B cell (primary cell): ENCODE measurements at regions not wholly inside any gene's neighbourhood (a gene's known extent, or its start where the extent isn't known, plus 50 kb on each side); places are given as distances from the start of the nearest gene placed in this dataset.

Experiments used
- ATAC-seq: fragments of 200-7000 bp; cut with Tn5 transposase; one replicate; pipeline ENCODE4 v1.10.0; 2021; ENCODE audit warnings: low read depth, mild to moderate bottlenecking, moderate number of reproducible peaks, moderate library complexity
- CTCF ChIA-PET: fragments of 350-600 bp; sonication (Branson Sonifier 250); formaldehyde crosslinking; loops from one replicate; lab custom pipeline; 2021; ENCODE audit warnings: antibody characterized with exemption, inconsistent platforms; lab: Charles Lee
- POLR2A ChIA-PET: fragments of 350-600 bp; sonication (Branson Sonifier 250); formaldehyde crosslinking; loops from one replicate; lab custom pipeline; 2021; ENCODE audit warnings: antibody characterized with exemption; lab: Charles Lee
- DNase-seq: peaks from one replicate; pipeline ENCODE4 v3.0.0; 2013
- H2AFZ ChIP-seq: 2 replicates; pipeline ENCODE4 v1.6.1; 2012; ENCODE audit warnings: mild to moderate bottlenecking, low read depth, low read length; ENCODE audit not compliant: insufficient read depth, poor library complexity, severe bottlenecking
- H3K27ac ChIP-seq, 2 donors: 1 replicate in 1 of 2; 2 replicates in 1 of 2; pipeline ENCODE4 v1.5.1; 2012 to 2013; ENCODE audit warnings: low read length in 2 of 2, mild to moderate bottlenecking in 2 of 2, moderate library complexity in 1 of 2
- H3K27me3 ChIP-seq, 4 experiments: fragments of 200-600 bp in 1 of 4; sonication (generic) in 1 of 4; replicated peaks in 1 of 4; 1 replicate in 2 of 4; 2 replicates in 2 of 4; pipeline versions ENCODE4 v1.6.1 to v1.7.0; 2013 to 2016; ENCODE audit warnings: low read length in 3 of 4, mild to moderate bottlenecking in 2 of 4, mixed read lengths in 1 of 4, moderate library complexity in 1 of 4; ENCODE audit not compliant: insufficient read depth in 4 of 4, control insufficient read depth in 3 of 4; ENCODE audit errors: control extremely low read depth in 1 of 4
- H3K36me3 ChIP-seq, 2 experiments: replicated peaks in 1 of 2; 1 replicate in 1 of 2; 2 replicates in 1 of 2; pipeline versions ENCODE4 v1.6.1 to v1.7.1; 2013; ENCODE audit warnings: low read length in 1 of 2; ENCODE audit not compliant: insufficient read depth in 2 of 2, control insufficient read depth in 1 of 2; ENCODE audit errors: control extremely low read depth in 1 of 2, extremely low read depth in 1 of 2
- H3K4me1 ChIP-seq, 2 donors: fragments of 200-600 bp in 1 of 2; sonication (generic) in 1 of 2; 1 replicate in 1 of 2; 2 replicates in 1 of 2; pipeline versions ENCODE4 v1.5.1 to v1.6.1; 2013 to 2017; ENCODE audit warnings: low read length in 2 of 2; ENCODE audit not compliant: control insufficient read depth in 2 of 2, insufficient read depth in 2 of 2
- H3K4me2 ChIP-seq: replicated peaks from 2 replicates; pipeline ENCODE3; 2012; ENCODE audit warnings: mild to moderate bottlenecking, low read depth, low read length; ENCODE audit not compliant: poor library complexity, severe bottlenecking
- H3K4me3 ChIP-seq, 5 experiments: fragments of 200-600 bp in 1 of 5; sonication (generic) in 1 of 5; 1 replicate in 3 of 5; 2 replicates in 2 of 5; pipeline versions ENCODE4 v1.5.1 to v1.7.0; 2011 to 2016; ENCODE audit warnings: low read length in 4 of 5, mild to moderate bottlenecking in 4 of 5, low read depth in 2 of 5, control low read depth in 1 of 5, moderate library complexity in 1 of 5; ENCODE audit not compliant: insufficient read depth in 1 of 5; ENCODE audit errors: control extremely low read depth in 1 of 5, extremely low read depth in 1 of 5
- H3K79me2 ChIP-seq: fragments of 200-600 bp; sonication (generic); one replicate; pipeline ENCODE4 v1.6.0; 2016; ENCODE audit warnings: low read length; ENCODE audit not compliant: control insufficient read depth, insufficient read depth
- H3K9ac ChIP-seq: fragments of 200-600 bp; sonication (generic); 2 replicates; pipeline ENCODE4 v1.6.1; 2017; ENCODE audit warnings: mild to moderate bottlenecking, low read length, moderate library complexity
- H3K9me3 ChIP-seq, 3 donors: one replicate each; pipeline versions ENCODE4 v1.6.1 to v1.7.1; 2013; ENCODE audit warnings: low read length in 2 of 3; ENCODE audit not compliant: control insufficient read depth in 2 of 3, insufficient read depth in 1 of 3; ENCODE audit errors: control extremely low read depth in 1 of 3
- H4K20me1 ChIP-seq: 2 replicates; pipeline ENCODE4 v1.6.0; 2012; ENCODE audit warnings: mild to moderate bottlenecking, low read length; ENCODE audit not compliant: insufficient read depth, control insufficient read depth, poor library complexity, severe bottlenecking
- H3K27ac Mint-ChIP-seq: one replicate; pipeline ENCODE4 v1.8.0; 2021; ENCODE audit warnings: mixed read lengths
- H3K27me3 Mint-ChIP-seq: one replicate; pipeline ENCODE4 v1.8.0; 2021; ENCODE audit warnings: mixed read lengths
- H3K4me1 Mint-ChIP-seq: one replicate; pipeline ENCODE4 v1.8.0; 2021; ENCODE audit warnings: mixed read lengths
- H3K4me3 Mint-ChIP-seq: one replicate; pipeline ENCODE4 v1.8.0; 2021; ENCODE audit warnings: mixed read lengths
- H3K9me3 Mint-ChIP-seq: one replicate; pipeline ENCODE4 v1.8.0; 2022; ENCODE audit warnings: mixed read lengths; ENCODE audit not compliant: insufficient read depth
- EZH2 ChIP-seq: IDR thresholded peaks from 2 replicates; pipeline ENCODE4 v1.6.1; 2012; ENCODE audit warnings: borderline replicate concordance, low read depth, mild to moderate bottlenecking, moderate library complexity, low read length; ENCODE audit not compliant: insufficient read depth, poor library complexity, severe bottlenecking
- WGBS: methylation state at CpG from one replicate; pipeline ENCODE4 v1.1.5; 2013; ENCODE audit warnings: missing lambda C conversion rate; ENCODE audit not compliant: insufficient coverage; 5-methylcytosine and 5-hydroxymethylcytosine counted together
- intact Hi-C: fragments of 100-400 bp; cut with micrococcal nuclease; formaldehyde crosslinking; loops from one replicate; pipeline ENCODE4 v1.10.0; 2022
- TF ChIP-seq, protein P1 (sequence below): fragments of 200-600 bp; IDR thresholded peaks from one replicate; pipeline ENCODE4 v1.8.0; 2022; ENCODE audit warnings: antibody characterized with exemption, mild to moderate bottlenecking

- H3K9me3 Mint-ChIP-seq: no peaks in the 10 kb centered on the region
- H3K27ac Mint-ChIP-seq: no peak overlapping the region
- no peaks in the 10 kb centered on the region for H4K20me1 ChIP-seq
- ChIA-PET POLR2A (no interaction called here), CTCF (no interaction called here)
- H3K4me1 Mint-ChIP-seq: no peaks in the 10 kb centered on the region
- H2AFZ ChIP-seq: no peak overlapping the region
- no peak overlapping the region for H3K9ac ChIP-seq
- DNase-seq (no peak), ATAC-seq (no peak)
- H3K4me3 ChIP-seq: no peak overlapping the region
- no peaks in the 10 kb centered on the region for H3K36me3 ChIP-seq
- H3K79me2 ChIP-seq: no peaks in the 10 kb centered on the region
- no peak overlapping the region for H3K4me3 Mint-ChIP-seq
- H3K9me3 ChIP-seq: no peaks in the 10 kb centered on the region
- intact Hi-C loops: no loop called here
- no peaks in the 10 kb centered on the region for H3K4me1 ChIP-seq
- 92% methylated on average over 6 of the region's 6 CpGs for WGBS
- TF ChIP-seq, protein P1, sequence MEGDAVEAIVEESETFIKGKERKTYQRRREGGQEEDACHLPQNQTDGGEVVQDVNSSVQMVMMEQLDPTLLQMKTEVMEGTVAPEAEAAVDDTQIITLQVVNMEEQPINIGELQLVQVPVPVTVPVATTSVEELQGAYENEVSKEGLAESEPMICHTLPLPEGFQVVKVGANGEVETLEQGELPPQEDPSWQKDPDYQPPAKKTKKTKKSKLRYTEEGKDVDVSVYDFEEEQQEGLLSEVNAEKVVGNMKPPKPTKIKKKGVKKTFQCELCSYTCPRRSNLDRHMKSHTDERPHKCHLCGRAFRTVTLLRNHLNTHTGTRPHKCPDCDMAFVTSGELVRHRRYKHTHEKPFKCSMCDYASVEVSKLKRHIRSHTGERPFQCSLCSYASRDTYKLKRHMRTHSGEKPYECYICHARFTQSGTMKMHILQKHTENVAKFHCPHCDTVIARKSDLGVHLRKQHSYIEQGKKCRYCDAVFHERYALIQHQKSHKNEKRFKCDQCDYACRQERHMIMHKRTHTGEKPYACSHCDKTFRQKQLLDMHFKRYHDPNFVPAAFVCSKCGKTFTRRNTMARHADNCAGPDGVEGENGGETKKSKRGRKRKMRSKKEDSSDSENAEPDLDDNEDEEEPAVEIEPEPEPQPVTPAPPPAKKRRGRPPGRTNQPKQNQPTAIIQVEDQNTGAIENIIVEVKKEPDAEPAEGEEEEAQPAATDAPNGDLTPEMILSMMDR: no peak
- no peak for TF ChIP-seq EZH2
- H3K27me3 ChIP-seq: peaks cover 0 to 3% (median 0%) of the 10 kb centered on the region in 4 experiments
- no peak overlapping the region for H3K4me2 ChIP-seq
- H3K27ac ChIP-seq: no peak overlapping the region
- peaks cover 27% of the 10 kb centered on the region for H3K27me3 Mint-ChIP-seq
Observed at GRCh38 chr2:38153476-38154135, 77.7 kb upstream of the CYP1B1 start.

GRCh38 chr2:38152913-38153312, 77.0 kb upstream of the CYP1B1 start:
- no peak for TF ChIP-seq EZH2
- TF ChIP-seq, protein P1: no peak
- POLR2A ChIA-PET: no interaction called here

More at GRCh38 chr2:38152913-38153312, 77.0 kb upstream of the CYP1B1 start:
- intact Hi-C loops: no loop called here
- Histone ChIP-seq H3K27me3 (peaks cover 0 to 3% (median 0%) of the 10 kb centered on the region in 4 experiments), H3K4me3 (no peak overlapping the region), H2AFZ (no peak overlapping the region), H3K4me2 (no peak overlapping the region), H3K79me2 (no peaks in the 10 kb centered on the region), H3K36me3 (no peaks in the 10 kb centered on the region), H3K4me1 (no peaks in the 10 kb centered on the region), H3K9ac (no peak overlapping the region), H3K9me3 (no peaks in the 10 kb centered on the region), H4K20me1 (no peaks in the 10 kb centered on the region), H3K27ac (no peak overlapping the region)
- no peak overlapping the region for H3K27ac Mint-ChIP-seq
- H3K4me1 Mint-ChIP-seq: no peaks in the 10 kb centered on the region
- H3K27me3 Mint-ChIP-seq: peaks cover 27% of the 10 kb centered on the region
- CTCF ChIA-PET: no interaction called here
- no peaks in the 10 kb centered on the region for H3K9me3 Mint-ChIP-seq
- WGBS: no CpG with 5 or more reads among the region's 1 CpG
- DNase-seq (no peak), ATAC-seq (no peak)
- H3K4me3 Mint-ChIP-seq: no peak overlapping the region
